Natural killer cell treated with Interleukin-12 subunit alpha and Interleukin-12 subunit beta and Interleukin-15 and Interleukin-18, amount 100 ng/mL, for 72 hours (primary cell): ENCODE measurements at regions not wholly inside any gene's neighbourhood (a gene's known extent, or its start where the extent isn't known, plus 50 kb on each side); places are given as distances from the start of the nearest gene placed in this dataset.
A peak's percentile ranks its signal among the peaks of the same experiment; 100 is the strongest.

Source experiments
- ATAC-seq, 2 donors: fragments of 150-1000 bp; cut with Tn5 transposase in 1 of 2; sonication (Bioruptor Pico), chemical (Tn5 transposase) in 1 of 2; 2 replicates each; pipeline ENCODE4 v1.10.0; 2021
- DNase-seq: peaks from one replicate; pipeline ENCODE4 v3.0.0; 2022; ENCODE audit warnings: low spot score
- H3K27ac Mint-ChIP-seq, 2 donors: 1 replicate in 1 of 2; 2 replicates in 1 of 2; pipeline ENCODE4 v1.8.0; 2022; ENCODE audit warnings: mixed read lengths in 2 of 2, mild to moderate bottlenecking in 1 of 2, moderate library complexity in 1 of 2
- H3K27me3 Mint-ChIP-seq, 2 donors: 1 replicate in 1 of 2; 2 replicates in 1 of 2; pipeline ENCODE4 v1.8.0; 2022; ENCODE audit warnings: mixed read lengths in 2 of 2
- H3K36me3 Mint-ChIP-seq: one replicate; pipeline ENCODE4 v1.8.0; 2022; ENCODE audit warnings: mixed read lengths
- H3K4me1 Mint-ChIP-seq, 2 donors: 1 replicate in 1 of 2; 2 replicates in 1 of 2; pipeline ENCODE4 v1.8.0; 2022; ENCODE audit warnings: low read depth in 2 of 2, mixed read lengths in 2 of 2, mild to moderate bottlenecking in 1 of 2
- H3K4me3 Mint-ChIP-seq: one replicate; pipeline ENCODE4 v1.8.0; 2022; ENCODE audit warnings: mixed read lengths
- H3K9me3 Mint-ChIP-seq: 2 replicates; pipeline ENCODE4 v1.8.0; 2022; ENCODE audit warnings: mixed read lengths

DNA sequence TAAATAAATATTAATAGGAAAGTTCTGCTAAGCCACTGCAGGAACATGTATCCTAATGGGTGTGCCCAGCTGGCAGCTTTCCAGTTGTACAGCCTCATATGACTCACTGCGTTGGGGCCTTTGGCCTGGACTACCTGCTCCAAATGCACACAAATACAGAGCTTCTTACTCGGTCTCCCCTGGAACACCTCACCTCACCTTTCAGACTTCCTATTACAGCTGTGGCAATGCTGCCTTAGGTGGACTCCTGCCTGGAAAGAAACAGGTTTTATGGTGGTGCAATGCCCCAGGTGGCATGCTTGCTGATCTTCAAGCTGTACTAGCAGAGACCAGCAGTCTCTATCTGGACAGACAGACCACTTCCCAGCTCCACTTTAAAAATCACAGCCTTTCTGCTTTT, 85.7 kb upstream of the EXOC1L start:
- H3K27ac Mint-ChIP-seq, result no peak overlapping the region
- H3K36me3 Mint-ChIP-seq, result no peaks in the 10 kb centered on the region
- no peaks in the 10 kb centered on the region for H3K4me1 Mint-ChIP-seq

DNA sequence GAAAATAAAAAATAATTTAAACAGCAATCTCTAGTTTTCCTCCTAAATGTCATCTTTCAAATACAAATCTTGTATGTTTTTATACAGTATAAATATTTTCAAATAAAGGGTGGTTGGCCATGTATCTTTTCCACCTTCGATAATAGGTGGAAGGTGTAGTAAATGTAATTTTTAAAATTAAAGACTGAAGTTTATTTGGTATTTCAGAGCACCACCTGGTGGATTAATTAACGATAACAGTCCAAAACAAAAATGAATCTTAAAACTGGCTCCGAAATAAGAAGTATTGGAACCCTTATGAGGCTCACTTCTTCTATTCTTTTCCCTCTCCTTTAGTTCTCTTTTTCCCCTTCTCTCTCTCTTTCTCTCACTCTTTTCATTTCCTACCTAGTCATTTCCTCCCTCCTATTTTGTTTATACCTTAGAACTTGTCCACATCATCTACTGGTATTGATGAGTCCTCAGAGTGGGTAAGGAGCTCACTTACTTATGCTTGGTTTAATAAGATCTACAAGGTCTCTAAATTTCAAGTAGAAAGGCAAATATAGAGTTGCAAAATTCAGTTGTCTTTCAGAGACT, 82.9 kb upstream of the EXOC1L start:
- Mint-ChIP-seq H3K4me1 (no peaks in the 10 kb centered on the region), H3K4me3 (no peak overlapping the region), H3K36me3 (no peaks in the 10 kb centered on the region), H3K9me3 (no peaks in the 10 kb centered on the region), H3K27me3 (peaks cover 27 to 72% of the 10 kb centered on the region in 2 donors), H3K27ac (no peak overlapping the region)
- DNase-seq (no peak), ATAC-seq (no peak)

More for the DNA sequence above, 85.7 kb upstream of the EXOC1L start:
- H3K27me3 Mint-ChIP-seq, result peaks cover 32 to 69% of the 10 kb centered on the region in 2 donors
- H3K9me3 Mint-ChIP-seq, result no peaks in the 10 kb centered on the region
- ATAC-seq (no peak), DNase-seq (no peak)
- H3K4me3 Mint-ChIP-seq, result no peak overlapping the region

DNA sequence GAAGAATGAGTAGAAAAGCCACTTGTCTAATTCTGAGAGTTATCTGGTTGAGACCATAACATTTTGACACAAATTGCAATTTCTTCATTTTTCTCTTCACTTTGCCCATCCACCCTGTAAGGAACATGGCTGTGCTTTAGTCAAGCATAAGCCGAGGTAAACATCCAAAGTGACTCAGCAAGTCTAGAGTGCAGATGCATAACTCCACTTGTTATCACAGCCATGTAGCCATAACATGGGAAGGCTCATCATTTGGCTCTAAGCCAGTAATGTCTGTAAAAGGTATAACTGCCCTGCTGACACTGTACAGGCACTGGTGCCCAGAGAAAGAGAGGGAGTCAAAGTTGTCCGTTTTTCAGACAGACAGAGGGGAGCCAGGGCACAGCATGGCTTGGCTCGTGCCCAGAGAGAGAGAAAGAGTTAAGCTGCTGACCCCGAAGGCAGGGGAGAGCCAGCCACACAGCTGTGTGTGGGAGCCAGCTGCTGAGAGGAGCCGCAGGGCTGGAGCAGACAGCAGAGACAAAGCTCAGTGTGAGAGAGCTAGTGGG, 76.9 kb upstream of the EXOC1L start:
- peaks cover 16 to 50% of the 10 kb centered on the region in 2 donors for H3K27me3 Mint-ChIP-seq
- no peaks in the 10 kb centered on the region for H3K36me3 Mint-ChIP-seq
- H3K9me3 Mint-ChIP-seq, result no peaks in the 10 kb centered on the region
- no peaks in the 10 kb centered on the region for H3K4me1 Mint-ChIP-seq
- ATAC-seq (peak; percentile 20 to 45), DNase-seq (no peak)
- no peak overlapping the region for H3K4me3 Mint-ChIP-seq
- H3K27ac Mint-ChIP-seq, result no peak overlapping the region

GRCh38 chr4:55744369-55744768, 75.2 kb upstream of the EXOC1L start:
- ATAC-seq (no peak), DNase-seq (no peak)
- Mint-ChIP-seq H3K4me1 (no peaks in the 10 kb centered on the region), H3K27me3 (peaks cover 17 to 50% of the 10 kb centered on the region in 2 donors), H3K36me3 (no peaks in the 10 kb centered on the region), H3K4me3 (no peak overlapping the region), H3K27ac (no peak overlapping the region), H3K9me3 (peaks cover 3% of the 10 kb centered on the region)

DNA sequence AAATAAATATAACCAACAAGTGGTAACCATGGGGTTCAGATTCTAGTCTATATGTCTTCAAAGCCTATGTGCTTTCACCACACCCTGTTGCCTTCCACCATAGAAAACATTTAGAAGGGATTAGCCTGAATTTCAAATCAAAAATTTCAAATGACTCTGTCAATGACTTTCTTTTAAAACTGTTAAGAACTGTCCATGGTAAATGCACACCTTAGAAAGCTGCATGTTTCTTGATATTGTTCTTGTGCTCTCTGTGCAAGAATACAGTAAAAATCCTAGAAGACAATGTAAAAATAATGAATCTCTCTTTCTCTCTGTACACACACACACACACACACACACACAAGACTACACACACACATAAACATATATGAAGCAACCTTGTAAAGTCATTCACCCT, 74.6 kb upstream of the EXOC1L start:
- no peaks in the 10 kb centered on the region for H3K4me1 Mint-ChIP-seq
- peaks cover 3% of the 10 kb centered on the region for H3K9me3 Mint-ChIP-seq
- H3K27ac Mint-ChIP-seq, result no peak overlapping the region
- DNase-seq (no peak), ATAC-seq (no peak)
- H3K27me3 Mint-ChIP-seq, result peaks cover 17 to 45% of the 10 kb centered on the region in 2 donors
- H3K36me3 Mint-ChIP-seq, result no peaks in the 10 kb centered on the region
- no peak overlapping the region for H3K4me3 Mint-ChIP-seq

DNA sequence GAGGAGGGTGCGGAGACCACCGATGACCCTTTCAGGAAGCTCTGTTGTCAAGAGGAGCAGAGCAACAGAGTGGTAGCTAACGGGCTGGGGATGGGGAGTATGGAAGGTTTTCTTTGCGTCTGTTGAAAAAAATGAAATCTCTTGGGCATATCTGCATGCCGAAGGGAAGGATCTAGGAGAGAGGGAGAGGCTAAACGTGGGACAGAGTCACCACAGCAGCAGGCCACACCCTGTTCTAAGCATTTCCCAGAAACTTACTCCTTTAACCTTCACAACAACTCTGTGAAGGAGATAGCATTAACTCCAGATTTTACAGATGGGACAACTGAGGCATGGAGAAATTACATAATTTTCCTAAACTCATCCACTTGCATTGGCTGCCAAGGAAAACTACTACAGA, 71.8 kb upstream of the EXOC1L start:
- peaks cover 29 to 32% of the 10 kb centered on the region in 2 donors for H3K27me3 Mint-ChIP-seq
- no peak overlapping the region for H3K4me3 Mint-ChIP-seq
- peaks cover 6% of the 10 kb centered on the region for H3K9me3 Mint-ChIP-seq
- H3K27ac Mint-ChIP-seq, result no peak overlapping the region
- DNase-seq, result no peak
- ATAC-seq, result no peak
- no peaks in the 10 kb centered on the region for H3K4me1 Mint-ChIP-seq
- no peaks in the 10 kb centered on the region for H3K36me3 Mint-ChIP-seq

GRCh38 chr4:55749666-55750065, 69.9 kb upstream of the EXOC1L start:
- no peaks in the 10 kb centered on the region for H3K36me3 Mint-ChIP-seq
- peaks cover 6% of the 10 kb centered on the region for H3K9me3 Mint-ChIP-seq
- H3K27me3 Mint-ChIP-seq, result peaks cover 30 to 40% of the 10 kb centered on the region in 2 donors

DNA sequence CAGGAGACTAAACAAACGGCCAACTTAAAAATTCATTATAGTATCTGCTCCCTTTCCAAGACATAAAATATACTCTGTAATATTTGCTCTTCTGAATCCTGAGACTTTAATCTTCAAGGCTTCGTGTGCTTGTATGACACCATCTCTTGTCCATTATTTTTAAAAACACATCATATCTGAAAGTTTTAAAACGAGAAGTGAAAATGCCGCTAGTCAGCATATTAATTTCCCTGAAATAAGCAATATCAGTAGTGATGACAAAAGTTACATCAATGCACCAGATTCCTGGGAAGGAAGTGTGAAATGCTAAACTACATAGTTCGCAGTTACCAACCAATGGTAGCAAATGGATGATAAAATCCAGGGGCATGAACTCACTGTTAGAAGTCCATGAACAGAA, 66.8 kb upstream of the EXOC1L start:
- peaks cover 6% of the 10 kb centered on the region for H3K9me3 Mint-ChIP-seq
- no peak for ATAC-seq
- H3K27ac Mint-ChIP-seq, result no peak overlapping the region
- no peaks in the 10 kb centered on the region for H3K36me3 Mint-ChIP-seq
- H3K4me1 Mint-ChIP-seq, result no peaks in the 10 kb centered on the region
- no peak overlapping the region for H3K4me3 Mint-ChIP-seq
- no peak for DNase-seq
- peaks cover 26% of the 10 kb centered on the region in 2 donors for H3K27me3 Mint-ChIP-seq

More at GRCh38 chr4:55749666-55750065, 69.9 kb upstream of the EXOC1L start:
- DNase-seq, result no peak
- no peak for ATAC-seq
- Mint-ChIP-seq H3K27ac (no peak overlapping the region), H3K4me1 (no peaks in the 10 kb centered on the region), H3K4me3 (no peak overlapping the region)

GRCh38 chr4:55753856-55754255, 65.7 kb upstream of the EXOC1L start:
- H3K36me3 Mint-ChIP-seq, result no peaks in the 10 kb centered on the region
- DNase-seq (no peak), ATAC-seq (no peak)
- H3K27ac Mint-ChIP-seq, result no peak overlapping the region
- no peaks in the 10 kb centered on the region for H3K4me1 Mint-ChIP-seq
- H3K27me3 Mint-ChIP-seq, result peaks cover 16 to 18% of the 10 kb centered on the region in 2 donors
- peaks cover 2% of the 10 kb centered on the region for H3K9me3 Mint-ChIP-seq
- no peak overlapping the region for H3K4me3 Mint-ChIP-seq

- no peak for ATAC-seq
- Mint-ChIP-seq H3K27ac (no peak overlapping the region), H3K36me3 (no peaks in the 10 kb centered on the region)
These were observed 64.7 kb upstream of the EXOC1L start for GRCh38 chr4:55754754-55755350.

DNA sequence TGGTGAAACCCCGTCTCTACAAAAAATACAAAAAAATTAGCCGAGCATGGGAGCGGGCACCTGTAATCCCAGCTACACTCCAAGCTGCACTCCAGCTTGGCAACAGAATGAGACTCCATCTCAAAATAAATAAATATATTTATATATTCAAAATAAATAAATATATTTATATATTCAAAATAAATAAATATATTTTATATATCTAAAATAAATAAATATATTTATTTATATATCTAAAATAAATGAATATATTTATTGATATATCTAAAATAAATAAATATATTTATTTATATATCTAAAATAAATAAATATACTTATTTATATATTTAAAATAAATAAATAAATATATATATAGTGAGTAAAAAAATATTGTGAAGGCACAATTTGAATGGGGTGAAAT, 63.4 kb upstream of the EXOC1L start:
- H3K4me1 Mint-ChIP-seq, result no peaks in the 10 kb centered on the region
- H3K9me3 Mint-ChIP-seq, result no peaks in the 10 kb centered on the region
- H3K27me3 Mint-ChIP-seq, result peaks cover 9% of the 10 kb centered on the region in 2 donors
- no peaks in the 10 kb centered on the region for H3K36me3 Mint-ChIP-seq
- no peak overlapping the region for H3K27ac Mint-ChIP-seq
- ATAC-seq (no peak), DNase-seq (no peak)
- no peak overlapping the region for H3K4me3 Mint-ChIP-seq

More at GRCh38 chr4:55754754-55755350, 64.7 kb upstream of the EXOC1L start:
- Mint-ChIP-seq H3K27me3 (peaks cover 9 to 15% of the 10 kb centered on the region in 2 donors), H3K9me3 (peaks cover 2% of the 10 kb centered on the region), H3K4me3 (no peak overlapping the region), H3K4me1 (no peaks in the 10 kb centered on the region)
- no peak for DNase-seq

GRCh38 chr4:55757356-55757952, 62.1 kb upstream of the EXOC1L start:
- Mint-ChIP-seq H3K4me1 (no peaks in the 10 kb centered on the region), H3K36me3 (no peaks in the 10 kb centered on the region), H3K27me3 (peaks cover 4 to 9% of the 10 kb centered on the region in 2 donors), H3K4me3 (no peak overlapping the region), H3K27ac (no peak overlapping the region), H3K9me3 (no peaks in the 10 kb centered on the region)
- DNase-seq, result no peak
- ATAC-seq, result no peak

DNA sequence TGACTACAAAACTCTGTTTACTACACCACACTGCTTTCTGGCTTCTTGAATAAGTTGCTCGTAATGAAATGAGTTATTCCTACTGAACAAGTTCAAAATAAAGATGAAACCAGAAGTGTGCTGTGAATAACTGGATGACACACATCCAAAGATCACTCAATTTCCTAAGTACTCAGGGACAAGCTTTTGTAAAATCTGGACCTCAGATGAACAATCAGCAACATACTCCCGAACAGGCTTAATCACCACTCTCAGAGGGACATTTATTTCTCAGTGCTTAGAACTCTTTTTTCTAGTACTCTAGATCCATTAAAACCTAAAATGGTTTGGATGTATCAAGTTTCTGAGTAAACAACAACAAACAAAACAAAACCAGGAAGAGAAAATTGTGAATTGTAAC, 61.5 kb upstream of the EXOC1L start:
- no peak overlapping the region for H3K27ac Mint-ChIP-seq
- DNase-seq (no peak), ATAC-seq (no peak)
- H3K36me3 Mint-ChIP-seq, result no peaks in the 10 kb centered on the region
- H3K4me3 Mint-ChIP-seq, result no peak overlapping the region
- no peaks in the 10 kb centered on the region for H3K4me1 Mint-ChIP-seq
- no peaks in the 10 kb centered on the region for H3K9me3 Mint-ChIP-seq
- H3K27me3 Mint-ChIP-seq, result peaks cover 2 to 5% of the 10 kb centered on the region in 2 donors

DNA sequence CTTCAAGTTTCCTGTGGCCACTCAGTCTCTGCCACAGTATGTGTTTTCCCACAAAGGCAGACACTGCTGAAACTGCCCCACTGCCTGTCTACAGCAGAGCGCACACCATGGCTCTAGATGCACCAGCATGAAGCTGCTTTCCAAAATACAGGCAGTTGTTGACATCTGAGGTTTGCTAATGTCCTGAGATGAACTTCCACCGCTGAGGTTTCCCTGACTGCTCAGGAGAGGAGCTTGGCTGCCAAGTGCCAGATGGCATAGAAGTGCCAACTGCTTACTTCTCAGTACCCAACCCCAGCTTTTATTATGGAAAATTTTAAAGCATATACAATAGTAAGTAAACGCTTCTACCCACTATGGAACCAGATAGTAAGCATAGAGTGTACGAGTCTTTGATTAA, 61.0 kb upstream of the EXOC1L start:
- Mint-ChIP-seq H3K27me3 (peaks cover under 1 to 2% of the 10 kb centered on the region in 2 donors), H3K4me1 (no peaks in the 10 kb centered on the region), H3K4me3 (no peak overlapping the region), H3K9me3 (no peaks in the 10 kb centered on the region), H3K27ac (no peak overlapping the region), H3K36me3 (no peaks in the 10 kb centered on the region)
- ATAC-seq (no peak), DNase-seq (no peak)
